Naive thymus-derived CD8-positive, alpha-beta T cell (primary cell): ENCODE measurements at regions not wholly inside any gene's neighbourhood (a gene's known extent, or its start where the extent isn't known, plus 50 kb on each side); places are given as distances from the start of the nearest gene placed in this dataset.
A peak's percentile ranks its signal among the peaks of the same experiment; 100 is the strongest.
"Not testable (repeated sequence)": the region's sequence is repeated elsewhere in the genome, so short reads cannot be mapped to it uniquely, and the experiment has no call there.

ENCODE experiments used
- ATAC-seq, 2 donors: fragments of 150-1000 bp; cut with Tn5 transposase in 1 of 2; sonication (Bioruptor Pico), chemical (Tn5 transposase) in 1 of 2; 1 replicate in 1 of 2; 2 replicates in 1 of 2; pipeline ENCODE4 v1.10.0; 2021; ENCODE audit warnings: mild to moderate bottlenecking in 2 of 2, moderate library complexity in 2 of 2
- POLR2A ChIA-PET: fragments of 350-600 bp; sonication (Branson Sonifier 250); formaldehyde crosslinking; loops from one replicate; lab custom pipeline; 2021; ENCODE audit warnings: antibody characterized with exemption; lab: Charles Lee
- DNase-seq, 10 donors: peaks; one replicate each; pipeline versions ENCODE4 v3.0.0 to v3.0.0-alpha.2; 2020 to 2022
- H3K27ac Mint-ChIP-seq, 10 donors: one replicate each; pipeline ENCODE4 v1.8.0; 2020 to 2022; ENCODE audit warnings: mild to moderate bottlenecking in 10 of 10, mixed read lengths in 10 of 10, moderate library complexity in 4 of 10, inconsistent platforms in 1 of 10
- H3K27me3 Mint-ChIP-seq, 5 donors: one replicate each; pipeline ENCODE4 v1.8.0; 2021 to 2022; ENCODE audit warnings: mixed read lengths in 5 of 5
- H3K36me3 Mint-ChIP-seq, 3 donors: one replicate each; pipeline ENCODE4 v1.8.0; 2020 to 2022; ENCODE audit warnings: mixed read lengths in 3 of 3, mild to moderate bottlenecking in 2 of 3, inconsistent platforms in 1 of 3
- H3K4me1 Mint-ChIP-seq, 4 donors: one replicate each; pipeline ENCODE4 v1.8.0; 2021 to 2022; ENCODE audit warnings: mixed read lengths in 4 of 4
- H3K4me3 Mint-ChIP-seq, 10 donors: one replicate each; pipeline ENCODE4 v1.8.0; 2020 to 2022; ENCODE audit warnings: mild to moderate bottlenecking in 10 of 10, mixed read lengths in 10 of 10, moderate library complexity in 6 of 10, inconsistent platforms in 1 of 10
- H3K9me3 Mint-ChIP-seq, 9 donors: one replicate each; pipeline ENCODE4 v1.8.0; 2020 to 2022; ENCODE audit warnings: mixed read lengths in 9 of 9, mild to moderate bottlenecking in 3 of 9, inconsistent platforms in 1 of 9, moderate library complexity in 1 of 9

DNA sequence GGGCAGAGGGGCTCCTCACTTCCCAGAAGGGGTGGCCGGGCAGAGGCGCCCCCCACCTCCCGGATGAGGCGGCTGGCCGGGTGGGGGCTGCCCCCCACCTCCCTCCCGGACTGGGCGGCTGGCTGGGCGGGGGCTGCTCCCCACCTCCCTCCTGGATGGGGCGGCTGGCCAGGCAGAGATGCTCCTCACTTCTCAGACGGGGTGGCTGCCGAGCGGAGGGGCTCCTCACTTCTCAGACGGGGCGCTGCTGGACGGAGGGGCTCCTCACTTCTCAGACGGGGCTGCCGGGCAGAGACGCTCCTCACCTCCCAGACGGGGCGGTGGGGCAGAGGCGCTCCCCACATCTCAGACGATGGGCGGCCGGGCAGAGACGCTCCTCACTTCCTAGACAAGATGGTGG lies 573.3 kb downstream of the C6orf118 start:
- H3K27ac Mint-ChIP-seq, ATAC-seq, H3K4me1 Mint-ChIP-seq, DNase-seq, H3K4me3 Mint-ChIP-seq, H3K36me3 Mint-ChIP-seq, POLR2A ChIA-PET, H3K27me3 Mint-ChIP-seq: not testable (repeated sequence)
- peaks cover 2 to 33% (median 16%) of the 10 kb centered on the region in 9 donors for H3K9me3 Mint-ChIP-seq

DNA sequence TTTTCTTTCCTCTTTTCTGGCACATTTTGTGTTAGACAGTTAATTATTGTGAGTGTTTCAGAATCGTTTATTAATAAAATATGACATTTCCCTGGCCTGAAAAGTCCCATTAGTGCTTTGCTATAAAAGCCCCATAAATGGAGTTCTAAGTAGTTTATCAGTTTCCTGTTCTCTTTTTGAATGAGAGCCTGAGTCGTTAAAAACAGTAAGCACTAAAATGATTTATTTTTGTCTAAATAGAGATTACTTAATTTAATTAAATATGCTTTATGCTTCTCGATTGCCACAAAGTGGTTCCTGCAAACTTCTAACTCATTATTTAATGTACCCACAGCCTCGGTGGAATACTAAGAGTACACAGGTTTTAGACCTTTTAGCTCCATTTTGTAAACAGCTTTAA lies 577.9 kb downstream of the C6orf118 start:
- H3K9me3 Mint-ChIP-seq, result peaks cover 0 to 23% (median 8%) of the 10 kb centered on the region in 9 donors
- ATAC-seq (no peak), DNase-seq (no peak)
- no peak overlapping the region for H3K4me3 Mint-ChIP-seq
- POLR2A ChIA-PET, result no interaction called here
- no peaks in the 10 kb centered on the region for H3K4me1 Mint-ChIP-seq
- H3K27me3 Mint-ChIP-seq, result no peaks in the 10 kb centered on the region
- no peak overlapping the region for H3K27ac Mint-ChIP-seq
- no peaks in the 10 kb centered on the region for H3K36me3 Mint-ChIP-seq

DNA sequence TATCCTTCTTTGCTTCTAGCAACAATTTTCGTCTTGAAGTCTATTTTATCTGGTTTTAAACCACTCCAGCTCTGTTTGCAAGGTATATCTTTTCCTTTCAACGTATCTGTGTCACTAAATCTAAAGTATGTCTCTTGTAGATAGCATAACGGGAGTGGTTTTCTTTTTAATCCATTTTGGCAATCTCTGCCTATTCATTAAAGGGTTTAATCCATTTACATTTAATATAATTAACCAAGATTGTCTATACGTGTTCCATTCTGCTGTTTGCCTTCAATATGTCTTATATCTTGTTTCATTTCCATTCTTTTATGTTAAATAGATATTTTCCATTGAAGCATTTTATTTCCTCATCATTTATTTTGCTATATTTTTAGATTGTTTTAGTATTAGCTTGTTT lies 587.9 kb downstream of the C6orf118 start:
- H3K9me3 Mint-ChIP-seq, result peaks cover 0 to 36% (median 18%) of the 10 kb centered on the region in 9 donors
- ATAC-seq (no peak), DNase-seq (no peak)
- no peaks in the 10 kb centered on the region for H3K36me3 Mint-ChIP-seq
- H3K27ac Mint-ChIP-seq, result no peak overlapping the region
- no peaks in the 10 kb centered on the region for H3K27me3 Mint-ChIP-seq
- POLR2A ChIA-PET, result no interaction called here
- no peak overlapping the region for H3K4me3 Mint-ChIP-seq
- no peaks in the 10 kb centered on the region for H3K4me1 Mint-ChIP-seq

DNA sequence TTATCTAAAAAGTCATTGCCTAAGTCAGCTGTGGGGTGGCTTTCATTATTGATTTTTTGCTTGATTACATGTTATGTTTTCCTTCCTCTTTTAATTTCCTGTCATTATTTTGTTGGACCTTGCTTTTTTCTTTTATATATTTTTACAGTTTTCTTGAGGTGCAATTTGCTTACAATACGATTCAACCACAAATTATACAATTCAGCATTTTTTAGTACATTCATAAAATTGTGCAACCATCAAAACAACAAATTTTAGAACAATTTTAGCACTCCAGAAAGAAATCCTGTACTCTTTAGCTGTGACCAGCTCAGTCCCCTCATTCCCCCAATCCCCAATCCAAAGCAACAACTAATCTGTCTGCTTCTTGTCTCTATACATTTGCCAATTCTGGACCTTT lies 608.9 kb downstream of the C6orf118 start:
- Mint-ChIP-seq H3K27me3 (no peaks in the 10 kb centered on the region), H3K36me3 (no peaks in the 10 kb centered on the region), H3K4me1 (no peaks in the 10 kb centered on the region), H3K4me3 (no peak overlapping the region), H3K9me3 (peaks cover 3 to 33% (median 6%) of the 10 kb centered on the region in 9 donors), H3K27ac (no peak overlapping the region)
- POLR2A ChIA-PET, result no interaction called here
- DNase-seq, result no peak
- no peak for ATAC-seq

DNA sequence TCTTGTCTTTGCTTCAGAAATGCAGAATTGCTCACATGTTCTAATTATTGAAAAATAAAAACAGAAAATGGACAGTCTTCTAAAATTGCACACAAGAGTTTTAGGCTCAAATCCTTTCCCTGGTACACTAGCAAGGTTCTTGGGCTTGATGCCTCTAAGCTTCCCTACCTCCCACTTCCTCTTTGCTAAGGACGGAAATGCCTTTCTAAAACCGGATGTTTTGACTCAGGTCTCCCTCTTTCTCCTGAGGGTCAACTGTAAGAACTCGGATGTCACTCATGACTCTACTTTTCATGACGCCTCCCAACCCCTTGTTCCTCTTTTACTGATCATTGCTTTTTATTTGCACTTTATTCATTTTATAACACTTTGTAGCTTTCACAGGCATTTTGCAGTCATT lies 613.5 kb downstream of the C6orf118 start:
- Mint-ChIP-seq H3K36me3 (no peaks in the 10 kb centered on the region), H3K4me3 (no peak overlapping the region), H3K4me1 (no peaks in the 10 kb centered on the region), H3K9me3 (peaks cover 0 to 30% (median 6%) of the 10 kb centered on the region in 9 donors), H3K27ac (no peak overlapping the region), H3K27me3 (no peaks in the 10 kb centered on the region)
- POLR2A ChIA-PET, result no interaction called here
- ATAC-seq (no peak), DNase-seq (no peak)

DNA sequence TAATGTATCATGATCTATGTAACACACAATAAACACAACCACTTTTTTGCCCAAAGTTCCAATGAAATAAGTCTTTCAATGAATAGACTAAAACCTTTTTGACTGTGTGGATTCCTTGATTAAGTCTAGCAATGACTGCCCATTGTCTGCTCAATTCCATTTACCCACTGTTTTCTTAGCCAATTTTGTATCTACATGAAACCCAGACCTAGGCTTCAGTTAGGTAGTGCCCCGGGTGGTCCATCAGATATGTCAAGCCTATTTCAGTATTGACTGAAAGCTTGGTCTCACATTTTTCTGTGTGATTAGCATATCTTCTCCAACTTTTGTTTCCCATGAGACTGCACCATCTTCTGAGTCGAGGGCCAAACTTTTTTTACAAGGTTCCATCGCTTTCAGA lies 615.0 kb downstream of the C6orf118 start:
- no peaks in the 10 kb centered on the region for H3K27me3 Mint-ChIP-seq
- no peak for ATAC-seq
- H3K9me3 Mint-ChIP-seq, result peaks cover 0 to 28% (median 6%) of the 10 kb centered on the region in 9 donors
- POLR2A ChIA-PET, result no interaction called here
- H3K36me3 Mint-ChIP-seq, result no peaks in the 10 kb centered on the region
- no peak overlapping the region for H3K4me3 Mint-ChIP-seq
- H3K4me1 Mint-ChIP-seq, result no peaks in the 10 kb centered on the region
- no peak overlapping the region for H3K27ac Mint-ChIP-seq
- no peak for DNase-seq

DNA sequence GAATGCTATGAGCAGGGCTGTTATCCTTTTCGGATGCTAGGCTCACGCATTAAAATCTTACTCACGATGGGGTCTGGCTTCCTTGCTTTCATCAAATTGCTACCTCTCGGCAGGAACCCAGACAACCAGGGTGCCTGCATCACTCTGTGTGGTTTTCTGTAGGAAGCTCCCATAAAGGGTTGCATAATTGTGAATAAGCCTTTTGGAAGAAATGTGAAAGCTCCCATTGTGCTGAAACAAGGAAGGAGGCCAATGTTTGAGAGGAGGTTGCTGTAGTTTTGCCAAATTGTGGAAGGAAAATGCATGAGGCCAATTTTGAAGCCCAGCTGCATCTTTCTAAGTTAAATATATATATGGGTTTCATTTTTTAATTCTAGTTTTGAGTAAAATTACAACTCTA lies 615.5 kb downstream of the C6orf118 start:
- no peak for DNase-seq
- Mint-ChIP-seq H3K4me3 (no peak overlapping the region), H3K4me1 (no peaks in the 10 kb centered on the region), H3K27me3 (no peaks in the 10 kb centered on the region), H3K36me3 (no peaks in the 10 kb centered on the region), H3K27ac (no peak overlapping the region), H3K9me3 (peaks cover 0 to 28% (median 6%) of the 10 kb centered on the region in 9 donors)
- ATAC-seq, result no peak
- POLR2A ChIA-PET, result no interaction called here

DNA sequence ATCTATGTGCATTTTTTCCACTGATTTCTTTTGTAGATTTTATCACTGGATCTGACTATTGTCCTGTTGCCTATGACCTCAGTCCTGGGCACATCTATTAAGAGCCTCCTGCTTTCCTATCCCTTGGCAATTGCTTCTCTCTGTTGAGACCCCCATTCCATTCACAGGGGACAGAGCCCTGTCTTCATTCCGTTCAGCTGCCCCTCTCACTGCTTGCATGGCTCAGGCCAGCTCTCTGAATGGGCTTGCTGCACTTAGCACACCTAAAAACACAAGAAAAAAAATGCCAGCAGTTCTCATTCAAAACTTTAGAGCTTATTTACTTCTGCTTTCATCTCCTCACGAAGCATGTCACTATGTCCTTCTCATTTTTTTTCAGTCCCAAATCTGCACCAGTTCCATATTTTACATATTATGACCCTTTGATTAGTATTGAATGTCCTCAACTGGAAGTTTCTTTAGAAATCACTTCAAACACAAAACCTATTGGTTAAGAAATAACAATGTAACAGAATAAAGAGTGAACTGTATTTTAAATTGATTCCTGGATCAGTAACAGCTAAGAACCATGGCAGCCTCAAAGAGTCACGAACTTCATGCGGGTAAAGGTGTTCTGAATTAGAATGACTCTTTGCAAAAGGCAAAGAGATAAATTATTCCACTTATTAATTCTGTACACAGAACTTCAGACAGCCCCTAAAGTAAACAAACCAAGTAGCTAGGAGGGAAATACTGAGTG lies 616.5 kb downstream of the C6orf118 start:
- no peak overlapping the region for H3K4me3 Mint-ChIP-seq
- H3K27me3 Mint-ChIP-seq, result no peaks in the 10 kb centered on the region
- ATAC-seq, result no peak
- H3K36me3 Mint-ChIP-seq, result no peaks in the 10 kb centered on the region
- POLR2A ChIA-PET, result no interaction called here
- H3K4me1 Mint-ChIP-seq, result no peaks in the 10 kb centered on the region
- no peak overlapping the region for H3K27ac Mint-ChIP-seq
- DNase-seq, result no peak
- H3K9me3 Mint-ChIP-seq, result peaks cover 0 to 24% (median 6%) of the 10 kb centered on the region in 9 donors

DNA sequence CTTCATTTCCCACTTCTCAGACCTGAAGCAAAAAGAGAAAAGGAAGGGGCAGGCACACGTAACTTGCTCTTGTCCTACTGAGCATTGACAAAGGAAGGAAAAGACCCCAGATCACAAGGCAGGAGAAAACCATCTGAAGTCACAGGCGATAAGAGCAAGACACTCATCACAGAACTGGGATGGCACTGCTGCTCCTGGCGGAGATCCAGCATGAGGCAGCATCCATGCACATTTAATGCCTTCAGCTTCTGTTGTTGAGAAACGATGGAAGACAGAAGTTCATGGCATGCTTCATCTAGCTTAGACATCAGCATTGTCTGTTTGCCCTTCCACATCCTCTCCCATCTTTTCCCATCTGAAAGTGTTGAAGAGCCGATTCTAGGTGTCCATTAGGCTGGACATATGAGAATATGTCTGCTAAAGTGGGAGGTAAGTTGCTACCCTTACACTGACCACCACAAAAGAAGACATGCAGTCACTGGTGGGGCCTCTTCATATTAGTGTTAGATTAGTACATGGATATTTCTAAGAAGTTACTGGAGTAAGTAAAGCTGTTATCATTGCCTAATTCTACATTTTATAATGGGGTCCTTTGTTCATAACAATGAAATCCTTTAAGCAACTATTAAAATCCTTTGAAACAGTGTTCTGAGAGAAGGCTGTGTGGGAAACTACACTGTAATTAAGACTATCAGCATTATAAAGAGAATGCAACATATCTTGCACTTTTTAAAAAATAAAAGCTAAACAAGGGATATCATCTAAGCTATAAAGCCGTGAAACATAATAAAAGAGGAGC lies 618.5 kb downstream of the C6orf118 start:
- H3K27me3 Mint-ChIP-seq, result no peaks in the 10 kb centered on the region
- H3K9me3 Mint-ChIP-seq, result peaks cover 0 to 23% (median 13%) of the 10 kb centered on the region in 9 donors
- ATAC-seq (no peak), DNase-seq (no peak)
- no peaks in the 10 kb centered on the region for H3K4me1 Mint-ChIP-seq
- POLR2A ChIA-PET, result no interaction called here
- peak overlapping the region in 1 of 10 donors; percentile 2 for H3K27ac Mint-ChIP-seq
- no peak overlapping the region for H3K4me3 Mint-ChIP-seq
- no peaks in the 10 kb centered on the region for H3K36me3 Mint-ChIP-seq

DNA sequence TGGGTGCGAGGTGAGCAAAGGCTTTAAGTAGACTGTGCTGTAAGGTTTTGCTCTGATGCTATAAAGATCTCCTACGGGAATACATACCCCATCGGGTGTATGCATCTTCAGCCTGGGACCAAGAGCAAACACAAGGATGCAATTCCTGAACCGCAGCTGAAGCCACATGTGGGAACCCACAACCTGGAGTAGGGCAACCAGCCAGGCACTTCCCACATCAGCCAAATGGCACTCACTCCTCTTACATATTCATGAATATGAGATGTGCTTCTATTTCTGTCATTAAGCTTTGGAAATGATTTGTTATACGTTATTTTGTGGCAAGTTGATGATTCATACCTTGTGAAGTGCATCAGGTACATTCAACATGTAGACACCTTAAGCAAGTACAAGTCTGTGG lies 619.2 kb downstream of the C6orf118 start:
- peaks cover 0 to 22% (median 10%) of the 10 kb centered on the region in 9 donors for H3K9me3 Mint-ChIP-seq
- H3K27me3 Mint-ChIP-seq, result no peaks in the 10 kb centered on the region
- H3K36me3 Mint-ChIP-seq, result no peaks in the 10 kb centered on the region
- H3K4me3 Mint-ChIP-seq, result no peak overlapping the region
- POLR2A ChIA-PET, result no interaction called here
- ATAC-seq (no peak), DNase-seq (no peak)
- no peak overlapping the region for H3K27ac Mint-ChIP-seq
- H3K4me1 Mint-ChIP-seq, result no peaks in the 10 kb centered on the region

DNA sequence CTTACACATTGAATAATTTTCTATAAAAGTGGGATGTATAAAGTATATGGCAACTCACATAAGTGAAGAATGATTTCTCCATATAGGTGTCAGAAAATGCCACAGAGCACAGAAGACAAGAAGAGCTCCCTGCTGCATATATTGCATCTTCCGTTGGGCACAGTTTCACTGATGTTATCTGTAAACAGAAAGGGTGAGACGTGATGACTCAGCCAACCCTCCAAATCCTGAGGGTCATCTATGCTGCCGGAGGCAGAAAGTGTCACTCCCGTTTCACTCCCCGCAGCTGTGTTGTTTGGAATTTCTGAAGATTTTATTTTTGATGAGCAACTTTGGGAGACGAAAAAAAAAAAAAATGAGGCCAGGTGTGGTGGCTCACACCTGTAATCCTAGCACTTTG lies 644.1 kb downstream of the C6orf118 start:
- Mint-ChIP-seq H3K4me1 (no peaks in the 10 kb centered on the region), H3K27me3 (no peaks in the 10 kb centered on the region), H3K9me3 (peaks cover 5 to 46% (median 10%) of the 10 kb centered on the region in 9 donors), H3K36me3 (peaks cover 0 to 4% (median 0%) of the 10 kb centered on the region in 3 donors), H3K4me3 (no peak overlapping the region), H3K27ac (no peak overlapping the region)
- ATAC-seq (no peak), DNase-seq (no peak)
- POLR2A ChIA-PET, result no interaction called here

DNA sequence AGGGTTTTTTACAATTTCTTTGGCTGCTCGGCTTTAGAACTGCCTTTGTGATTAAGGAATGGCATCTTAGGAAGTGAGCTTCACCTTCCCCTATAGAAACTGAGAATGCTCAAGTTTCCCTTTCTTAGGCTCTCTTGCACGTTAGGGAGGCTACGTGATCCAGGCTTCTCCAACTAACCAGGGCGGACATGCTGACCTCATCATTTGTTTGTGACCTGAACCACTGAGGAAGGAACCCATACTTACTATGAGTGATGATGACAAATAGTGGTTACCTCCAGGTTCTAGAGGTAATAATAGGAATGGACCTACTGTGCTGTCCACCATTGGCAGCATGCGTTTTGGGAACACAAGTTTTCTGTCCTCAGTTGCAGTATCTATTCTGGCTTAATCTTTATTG lies 645.8 kb downstream of the C6orf118 start:
- no peaks in the 10 kb centered on the region for H3K4me1 Mint-ChIP-seq
- no peak for DNase-seq
- H3K4me3 Mint-ChIP-seq, result no peak overlapping the region
- H3K9me3 Mint-ChIP-seq, result peaks cover 4 to 54% (median 10%) of the 10 kb centered on the region in 9 donors
- no peak overlapping the region for H3K27ac Mint-ChIP-seq
- H3K27me3 Mint-ChIP-seq, result no peaks in the 10 kb centered on the region
- no peak for ATAC-seq
- H3K36me3 Mint-ChIP-seq, result peaks cover 0 to 4% (median 0%) of the 10 kb centered on the region in 3 donors
- POLR2A ChIA-PET, result no interaction called here

DNA sequence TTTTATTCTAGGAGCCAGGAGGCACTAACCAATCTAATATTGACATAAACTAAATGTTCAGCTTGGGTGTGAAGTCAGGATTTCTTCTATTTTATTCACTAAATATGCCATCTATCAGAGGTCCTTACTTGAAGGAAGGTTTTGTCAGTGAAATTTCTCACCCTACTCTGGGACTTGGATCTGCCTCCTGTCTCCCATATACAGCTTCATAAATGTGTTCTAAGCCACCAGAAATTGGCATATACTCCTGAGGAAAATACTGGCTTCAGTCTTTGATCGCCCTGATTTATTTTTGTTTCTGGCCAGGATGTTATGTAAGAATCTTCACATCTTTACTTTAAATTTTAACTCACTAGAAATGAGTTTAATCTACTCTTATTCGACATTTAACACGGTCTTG lies 647.7 kb downstream of the C6orf118 start:
- POLR2A ChIA-PET, result no interaction called here
- Mint-ChIP-seq H3K4me1 (no peaks in the 10 kb centered on the region), H3K36me3 (peaks cover 0 to 4% (median 0%) of the 10 kb centered on the region in 3 donors), H3K27me3 (no peaks in the 10 kb centered on the region), H3K9me3 (peaks cover 5 to 42% (median 9%) of the 10 kb centered on the region in 9 donors), H3K27ac (no peak overlapping the region), H3K4me3 (no peak overlapping the region)
- no peak for DNase-seq
- ATAC-seq, result no peak
